H1 (cell line): ENCODE measurements at regions not wholly inside any gene's neighbourhood (a gene's known extent, or its start where the extent isn't known, plus 50 kb on each side); places are given as distances from the start of the nearest gene placed in this dataset.

Experiments
- CTCF ChIA-PET: fragments of 300-600 bp; sonication (Branson Sonifier 250); formaldehyde crosslinking; loops from one replicate; lab custom pipeline; 2021; ENCODE audit not compliant: partially characterized antibody; lab: Charles Lee
- POLR2A ChIA-PET: fragments of 300-600 bp; sonication (Branson Sonifier 250); formaldehyde crosslinking; loops from one replicate; lab custom pipeline; 2021; ENCODE audit warnings: inconsistent platforms; ENCODE audit not compliant: partially characterized antibody; lab: Charles Lee
- DNase-seq, 2 experiments: peaks; one replicate each; pipeline versions ENCODE4 v3.0.0 to v3.0.0-alpha.2; 2010 to 2022; ENCODE audit warnings: low spot score in 2 of 2, low read depth in 1 of 2, mixed read lengths in 1 of 2
- FAIRE-seq: peaks from 2 replicates; lab custom pipeline; 2011; peaks lifted over from hg19 to GRCh38; lab: Jason Lieb, UNC
- H2AFZ ChIP-seq: 2 replicates; pipeline ENCODE4 v1.8.1; 2012; ENCODE audit warnings: low read length, inconsistent platforms
- H2AK5ac ChIP-seq: 2 replicates; pipeline ENCODE4 v1.6.1; 2013; ENCODE audit warnings: low read depth, low read length
- H2BK120ac ChIP-seq: replicated peaks from 2 replicates; pipeline ENCODE3; 2013; ENCODE audit warnings: low read depth, low read length, inconsistent platforms
- H2BK12ac ChIP-seq: 2 replicates; pipeline ENCODE4 v1.6.1; 2013; ENCODE audit warnings: low read depth, low read length
- H2BK15ac ChIP-seq: 2 replicates; pipeline ENCODE4 v1.6.1; 2013; ENCODE audit warnings: low read length
- H2BK20ac ChIP-seq: 2 replicates; pipeline ENCODE4 v1.6.1; 2013; ENCODE audit warnings: low read length
- H2BK5ac ChIP-seq: 2 replicates; pipeline ENCODE4 v1.6.1; 2013; ENCODE audit warnings: low read depth, low read length
- H3K14ac ChIP-seq: 2 replicates; pipeline ENCODE4 v1.6.1; 2013; ENCODE audit warnings: inconsistent platforms; ENCODE audit not compliant: insufficient read length
- H3K18ac ChIP-seq: 2 replicates; pipeline ENCODE4 v1.6.1; 2013; ENCODE audit warnings: low read length; ENCODE audit errors: extremely low read depth
- H3K23ac ChIP-seq: 2 replicates; pipeline ENCODE4 v1.6.1; 2013; ENCODE audit warnings: inconsistent platforms; ENCODE audit not compliant: insufficient read length
- H3K23me2 ChIP-seq: 2 replicates; pipeline ENCODE4 v1.6.1; 2013; ENCODE audit warnings: low read depth, low read length
- H3K27ac ChIP-seq: 2 replicates; pipeline ENCODE4 v1.6.1; 2011; ENCODE audit warnings: low read depth, low read length, inconsistent platforms
- H3K27me3 ChIP-seq, 4 experiments: replicated peaks in 1 of 4; 1 replicate in 1 of 4; 2 replicates in 3 of 4; pipeline versions ENCODE4 v1.6.1 to v1.8.1; 2011 to 2013; ENCODE audit warnings: low read length in 3 of 4, mild to moderate bottlenecking in 3 of 4, inconsistent platforms in 2 of 4, mixed read lengths in 2 of 4, moderate library complexity in 1 of 4; ENCODE audit not compliant: control insufficient read depth in 3 of 4, insufficient read depth in 3 of 4; ENCODE audit errors: extremely low read depth in 1 of 4
- H3K36me3 ChIP-seq, 4 experiments: 2 replicates each; pipeline versions ENCODE4 v1.6.1 to v1.8.1; 2011 to 2013; ENCODE audit warnings: mild to moderate bottlenecking in 4 of 4, low read length in 3 of 4, moderate library complexity in 2 of 4, control low read depth in 1 of 4, inconsistent platforms in 1 of 4; ENCODE audit not compliant: insufficient read depth in 4 of 4, control insufficient read depth in 2 of 4
- H3K4ac ChIP-seq: replicated peaks from 2 replicates; pipeline ENCODE3; 2013; ENCODE audit warnings: low read length, low read depth, mixed read lengths, inconsistent platforms; ENCODE audit not compliant: insufficient read length
- H3K4me1 ChIP-seq, 4 experiments: replicated peaks in 1 of 4; 1 replicate in 1 of 4; 2 replicates in 3 of 4; pipeline versions ENCODE4 v1.6.1 to v1.8.1; 2011 to 2013; ENCODE audit warnings: low read length in 3 of 4, inconsistent platforms in 2 of 4, mixed read lengths in 1 of 4; ENCODE audit not compliant: insufficient read depth in 4 of 4, control insufficient read depth in 3 of 4
- H3K4me2 ChIP-seq, 2 experiments: 2 replicates each; pipeline versions ENCODE4 v1.6.1 to v1.8.1; 2011 to 2013; ENCODE audit warnings: low read depth in 2 of 2, low read length in 2 of 2, control low read depth in 1 of 2, inconsistent platforms in 1 of 2, mild to moderate bottlenecking in 1 of 2; ENCODE audit not compliant: insufficient read depth in 1 of 2
- H3K4me3 ChIP-seq, 4 experiments: fragments of 200-600, 300-600 bp in 1 of 4; sonication (generic), shearing (Covaris generic), sonication (Bioruptor Twin) in 1 of 4; 2 replicates each; pipeline versions ENCODE4 v1.5.1 to v1.8.1; 2011 to 2016; ENCODE audit warnings: low read length in 4 of 4, low read depth in 3 of 4, control low read depth in 2 of 4, inconsistent platforms in 2 of 4, mild to moderate bottlenecking in 2 of 4, mixed read lengths in 1 of 4, moderate library complexity in 1 of 4; ENCODE audit not compliant: insufficient read depth in 2 of 4; ENCODE audit errors: extremely low read depth in 1 of 4
- H3K56ac ChIP-seq: replicated peaks from 2 replicates; pipeline ENCODE3; 2013; ENCODE audit warnings: low read depth, mild to moderate bottlenecking, mixed read lengths, low read length, inconsistent platforms; ENCODE audit not compliant: insufficient read length
- H3K79me1 ChIP-seq: 2 replicates; pipeline ENCODE4 v1.6.1; 2013; ENCODE audit warnings: low read depth, low read length, control low read depth
- H3K79me2 ChIP-seq, 2 experiments: 2 replicates each; pipeline versions ENCODE4 v1.6.1 to v1.8.1; 2012 to 2013; ENCODE audit warnings: low read length in 2 of 2, mild to moderate bottlenecking in 2 of 2, inconsistent platforms in 1 of 2; ENCODE audit not compliant: insufficient read depth in 2 of 2, control insufficient read depth in 1 of 2
- H3K9ac ChIP-seq, 4 experiments: replicated peaks in 1 of 4; 1 replicate in 1 of 4; 2 replicates in 3 of 4; pipeline versions ENCODE4 v1.6.1 to v1.8.1; 2011 to 2013; ENCODE audit warnings: low read depth in 3 of 4, low read length in 3 of 4, control low read depth in 2 of 4, mild to moderate bottlenecking in 2 of 4, moderate library complexity in 2 of 4, inconsistent platforms in 1 of 4; ENCODE audit errors: extremely low read depth in 1 of 4
- H3K9me3 ChIP-seq, 2 experiments: 2 replicates each; pipeline versions ENCODE4 v1.6.1 to v1.8.1; 2012 to 2013; ENCODE audit warnings: mild to moderate bottlenecking in 2 of 2, moderate library complexity in 2 of 2, control low read depth in 1 of 2, inconsistent platforms in 1 of 2, low read depth in 1 of 2, low read length in 1 of 2, mixed read lengths in 1 of 2; ENCODE audit not compliant: insufficient read depth in 2 of 2
- H4K20me1 ChIP-seq, 2 experiments: replicated peaks in 1 of 2; 2 replicates each; pipeline versions ENCODE3 to v1.8.1; 2011 to 2013; ENCODE audit warnings: inconsistent platforms in 2 of 2, low read length in 2 of 2, mild to moderate bottlenecking in 1 of 2; ENCODE audit not compliant: insufficient read depth in 2 of 2, control insufficient read depth in 1 of 2
- H4K5ac ChIP-seq: 2 replicates; pipeline ENCODE4 v1.6.1; 2013; ENCODE audit warnings: low read length, low read depth, mixed read lengths, inconsistent platforms; ENCODE audit not compliant: insufficient read length
- H4K8ac ChIP-seq: 2 replicates; pipeline ENCODE4 v1.8.0; 2013; ENCODE audit warnings: mild to moderate bottlenecking, moderate library complexity, low read length, inconsistent platforms; ENCODE audit not compliant: insufficient read depth; ENCODE audit errors: extremely low read depth
- H4K91ac ChIP-seq: replicated peaks from 2 replicates; pipeline ENCODE3; 2013; ENCODE audit warnings: low read length, mixed read lengths, inconsistent platforms; ENCODE audit not compliant: insufficient read length
- CBX5 ChIP-seq: fragments of 300-800, 300-1000 bp; sonication (generic); IDR thresholded peaks from 2 replicates; pipeline ENCODE4 v1.7.1; 2016; ENCODE audit warnings: antibody characterized with exemption, low read length, low read depth
- WGBS, 2 experiments: shearing (Covaris generic) in 1 of 2; methylation state at CpG; one replicate each; pipeline versions ENCODE4 v1.1.6 to v1.1.7; 2013 to 2015; ENCODE audit warnings: low lambda C conversion rate in 2 of 2, mixed read lengths in 2 of 2, inconsistent platforms in 1 of 2, low coverage in 1 of 2, missing lambda C conversion rate in 1 of 2; ENCODE audit not compliant: insufficient replicate concordance in 2 of 2, insufficient coverage in 1 of 2, insufficient read length in 1 of 2; ENCODE audit errors: extremely low coverage in 1 of 2, missing lambda C conversion rate in 1 of 2; 5-methylcytosine and 5-hydroxymethylcytosine counted together

DNA sequence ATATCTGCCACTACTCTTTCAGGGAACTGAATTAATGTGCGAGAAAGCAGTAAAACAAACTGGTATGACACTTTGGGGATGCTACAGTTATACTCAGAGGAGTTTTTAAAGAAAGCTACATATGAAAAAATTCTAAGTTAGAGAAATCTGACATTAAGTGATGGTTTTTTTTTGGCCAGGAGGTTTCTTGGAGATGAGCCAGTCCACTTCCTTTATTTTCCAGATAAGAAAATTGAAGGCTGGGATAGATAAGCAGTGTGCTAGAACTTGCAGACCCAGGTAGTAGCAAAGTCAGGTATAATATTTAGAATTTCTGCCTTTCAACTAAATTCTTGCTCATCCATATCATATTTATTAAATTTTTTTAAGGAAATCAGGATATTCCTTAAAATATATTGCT is 106.8 kb downstream of the FAT4 start:
- no peak overlapping the region for H4K8ac ChIP-seq
- POLR2A ChIA-PET, result no interaction called here
- H3K36me3 ChIP-seq, result peaks cover 0 to 8% (median 0%) of the 10 kb centered on the region in 4 experiments; a peak in 1 of 8 replicates
- 97% methylated on average over 1 of the region's 1 CpG; no CpG with 5 or more reads in 1 of the 2 experiments for WGBS, 2 experiments
- no peak overlapping the region for H2BK15ac ChIP-seq
- H2AK5ac ChIP-seq, result no peak overlapping the region
- TF ChIP-seq CBX5, result no peak
- no peak overlapping the region for H3K23ac ChIP-seq
- no peak overlapping the region for H3K4ac ChIP-seq
- H2BK120ac ChIP-seq, result no peak overlapping the region
- DNase-seq, result no peak
- no peaks in the 10 kb centered on the region for H3K23me2 ChIP-seq
- H2AFZ ChIP-seq, result no peak overlapping the region
- H4K20me1 ChIP-seq, result no peaks in the 10 kb centered on the region
- H3K27me3 ChIP-seq, result peaks cover 0 to 1% (median 0%) of the 10 kb centered on the region in 4 experiments; a peak in 1 of 7 replicates
- H3K9me3 ChIP-seq, result peaks cover 10 to 12% of the 10 kb centered on the region in 2 experiments; a peak in 3 of 4 replicates
- H3K14ac ChIP-seq, result no peak overlapping the region
- H3K79me1 ChIP-seq, result no peaks in the 10 kb centered on the region
- H3K9ac ChIP-seq, result no peak overlapping the region
- no peak overlapping the region for H2BK5ac ChIP-seq
- no peak overlapping the region for H2BK12ac ChIP-seq
- no peak overlapping the region for H3K18ac ChIP-seq
- 0 out of 7 replicates have a peak, but pooled peaks cover 0 to 2% (median 0%) of the 10 kb centered on the region in 4 experiments for H3K4me1 ChIP-seq
- no peak overlapping the region for H3K56ac ChIP-seq
- FAIRE-seq, result no peak
- no peak overlapping the region for H3K4me3 ChIP-seq
- no peak overlapping the region for H3K27ac ChIP-seq
- H2BK20ac ChIP-seq, result no peak overlapping the region
- no peak overlapping the region for H3K4me2 ChIP-seq
- H4K5ac ChIP-seq, result no peak overlapping the region
- no peak overlapping the region for H4K91ac ChIP-seq
- H3K79me2 ChIP-seq, result no peaks in the 10 kb centered on the region
- CTCF ChIA-PET, result no interaction called here
